GM18520 (cell line): ENCODE measurements at regions not wholly inside any gene's neighbourhood (a gene's known extent, or its start where the extent isn't known, plus 50 kb on each side); places are given as distances from the start of the nearest gene placed in this dataset.

Experiments used
- ATAC-seq: cut with Tn5 transposase; IDR thresholded peaks from one replicate; pipeline ENCODE4 v1.9.1; 2021; ENCODE audit not compliant: unreplicated experiment

DNA sequence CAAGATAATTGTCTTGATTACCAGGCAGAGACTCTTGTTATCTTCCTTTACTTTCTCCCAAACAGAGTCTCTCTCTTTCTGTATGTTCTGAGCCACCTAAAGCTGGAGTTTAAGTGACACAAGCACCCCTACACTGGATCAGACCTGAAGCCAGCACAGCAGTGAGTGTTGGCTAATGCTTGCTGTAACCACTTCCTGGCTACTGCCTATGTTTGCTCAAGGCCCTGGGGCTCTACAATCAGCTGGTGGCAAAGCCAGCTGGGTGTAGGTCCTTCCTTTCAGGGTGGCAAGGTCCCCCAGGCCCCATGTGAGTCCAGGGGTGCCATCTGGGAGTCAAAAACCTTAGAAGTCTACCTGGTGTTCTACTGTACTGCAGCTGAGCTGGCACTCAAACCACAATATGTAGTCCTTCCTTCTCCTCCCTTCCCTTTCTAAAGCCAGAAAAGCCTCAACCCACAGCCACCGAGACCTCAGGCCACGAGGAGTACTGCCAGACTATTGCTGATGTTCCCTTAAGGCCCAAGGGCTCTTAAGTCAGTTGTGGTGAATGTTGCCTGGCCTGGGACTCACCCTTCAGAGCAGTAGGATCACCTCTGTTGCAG is 416.3 kb downstream of the ADRA2A start:
- no peak for ATAC-seq

- ATAC-seq = no peak
These were observed 421.7 kb downstream of the ADRA2A start for GRCh38 chr10:111498560-111498959.

DNA sequence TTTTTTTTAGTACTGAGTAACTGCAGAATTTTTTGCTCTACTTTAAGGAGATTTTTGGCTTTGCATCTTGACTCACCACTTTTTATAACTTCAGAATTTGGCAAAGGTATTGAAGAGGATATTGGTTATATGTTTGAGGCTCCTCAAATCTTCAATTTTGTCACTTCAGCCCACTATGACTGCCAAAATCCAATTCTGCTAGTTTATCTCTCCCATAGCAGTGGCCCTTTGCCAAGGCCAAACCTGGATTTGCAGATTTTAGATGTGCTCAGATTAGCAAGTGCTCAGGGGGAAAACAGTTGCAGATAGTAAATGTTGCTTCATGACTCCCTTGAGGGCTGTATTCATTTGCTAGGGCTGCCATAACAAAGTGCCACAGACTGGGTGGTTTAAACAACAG is 427.5 kb downstream of the ADRA2A start:
- no peak for ATAC-seq

- ATAC-seq = no peak
These were observed 429.6 kb downstream of the ADRA2A start for GRCh38 chr10:111506266-111507034.

GRCh38 chr10:111511751-111512150 is 434.9 kb downstream of the ADRA2A start:
- no peak for ATAC-seq

DNA sequence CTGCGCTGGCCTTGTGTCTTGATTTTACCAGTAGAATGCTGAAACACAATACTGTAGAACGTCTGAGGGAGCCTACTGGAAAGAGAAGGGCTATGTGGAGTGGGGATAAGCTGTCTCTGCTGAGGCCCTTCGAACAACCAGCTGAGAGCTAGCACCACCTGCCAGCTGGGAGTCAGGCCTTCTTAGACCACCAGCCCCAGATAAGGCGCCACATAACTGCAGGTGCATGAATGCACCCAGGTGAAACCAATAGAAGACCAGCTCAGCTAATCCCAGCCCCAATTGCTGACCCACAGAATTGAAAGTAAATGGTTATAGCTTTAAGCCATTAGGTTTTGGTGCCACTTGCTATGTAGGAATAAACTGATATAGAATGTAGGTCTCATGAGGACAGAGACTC is 438.4 kb downstream of the ADRA2A start:
- ATAC-seq = no peak

GRCh38 chr10:111515706-111516105 is 438.9 kb downstream of the ADRA2A start:
- no peak for ATAC-seq

DNA sequence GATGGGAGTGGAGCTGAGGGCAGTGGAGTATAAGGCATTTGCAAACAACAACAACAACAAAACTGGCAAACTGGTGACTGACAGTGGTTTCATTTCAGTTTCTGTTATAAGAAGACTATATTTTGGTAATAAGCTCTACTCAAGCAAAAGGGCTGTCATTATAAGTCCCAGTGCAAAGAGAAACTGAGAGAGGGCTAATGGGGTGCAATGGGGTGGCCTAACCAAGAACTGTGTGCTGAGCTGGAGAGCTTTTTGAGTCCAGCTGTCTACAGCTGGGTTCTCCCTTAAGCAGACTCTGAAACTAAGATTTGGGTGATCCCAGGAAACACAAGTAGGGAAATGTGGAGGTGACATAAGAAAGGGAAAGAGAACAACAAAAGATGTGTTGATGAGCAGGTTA is 439.3 kb downstream of the ADRA2A start:
- ATAC-seq = no peak

- no peak for ATAC-seq
These were observed 445.3 kb downstream of the ADRA2A start for GRCh38 chr10:111522141-111522540.

GRCh38 chr10:111522551-111522950 is 445.7 kb downstream of the ADRA2A start:
- ATAC-seq = no peak

- ATAC-seq = no peak
These were observed 446.2 kb downstream of the ADRA2A start for GRCh38 chr10:111523016-111523415.

GRCh38 chr10:111524134-111524533 is 447.3 kb downstream of the ADRA2A start:
- ATAC-seq = no peak

DNA sequence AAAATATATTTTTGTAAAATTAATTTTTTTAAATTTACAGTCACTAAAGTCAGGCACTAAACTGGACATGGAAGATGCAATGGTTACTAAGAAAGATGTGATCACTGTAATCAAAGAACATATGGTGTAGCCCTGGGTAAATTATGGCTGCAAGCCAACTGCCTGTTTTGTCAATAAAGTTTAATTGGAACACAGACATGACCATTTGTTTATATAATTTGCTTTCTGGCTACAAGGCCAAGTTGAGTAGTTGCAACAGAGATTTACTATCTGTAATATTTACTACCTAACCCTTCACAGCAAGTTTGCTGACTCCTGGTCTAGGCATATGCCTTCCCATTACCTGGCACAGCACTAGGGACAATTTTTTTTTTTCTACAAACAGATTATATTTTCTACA is 448.9 kb downstream of the ADRA2A start:
- ATAC-seq = no peak

GRCh38 chr10:111531690-111532089 is 454.9 kb downstream of the ADRA2A start:
- no peak for ATAC-seq

GRCh38 chr10:111532139-111532538 is 455.3 kb downstream of the ADRA2A start:
- no peak for ATAC-seq

- no peak for ATAC-seq
These were observed 462.4 kb downstream of the ADRA2A start for GRCh38 chr10:111539246-111539645.

GRCh38 chr10:111543854-111544253 is 467.0 kb downstream of the ADRA2A start:
- ATAC-seq = no peak

DNA sequence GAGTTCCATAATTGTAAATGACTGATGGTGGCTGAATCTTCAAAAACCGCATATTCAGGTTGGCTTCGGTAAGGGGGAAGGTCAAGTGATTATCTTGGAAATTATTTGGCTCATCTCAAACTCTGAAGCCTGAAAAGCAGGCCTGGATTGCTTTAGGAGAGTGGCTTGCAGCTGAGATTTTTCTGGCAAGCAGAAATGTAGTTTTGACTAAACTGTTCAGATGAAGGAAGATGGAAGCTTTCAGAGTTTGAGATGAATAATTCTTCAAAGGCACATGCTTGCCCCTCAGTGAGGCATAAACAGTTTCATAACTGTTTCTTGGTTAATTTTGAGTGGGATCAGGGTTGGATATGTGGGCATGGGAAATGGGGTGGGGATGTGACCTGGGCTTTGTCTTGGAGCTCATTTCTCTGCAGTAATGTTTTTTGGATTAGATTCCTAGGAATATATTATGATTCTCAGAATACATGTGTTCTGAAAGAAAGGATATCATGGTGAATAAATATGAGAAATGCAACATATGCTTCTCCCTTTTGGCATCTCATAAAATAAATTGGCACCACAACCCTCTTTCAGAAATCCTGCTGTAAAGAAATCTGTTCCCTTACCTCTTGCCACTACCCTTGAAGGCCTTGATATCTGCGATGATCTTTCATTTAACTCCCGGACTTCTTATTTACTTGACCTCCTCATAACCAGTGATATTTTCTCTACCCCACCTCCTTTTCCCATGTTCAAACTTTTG is 469.2 kb downstream of the ADRA2A start:
- ATAC-seq = no peak

GRCh38 chr10:111548084-111548726 is 471.4 kb downstream of the ADRA2A start:
- no peak for ATAC-seq

GRCh38 chr10:111551001-111551400 is 474.2 kb downstream of the ADRA2A start:
- ATAC-seq = no peak

- no peak for ATAC-seq
These were observed 479.8 kb downstream of the ADRA2A start for GRCh38 chr10:111556666-111557065.

DNA sequence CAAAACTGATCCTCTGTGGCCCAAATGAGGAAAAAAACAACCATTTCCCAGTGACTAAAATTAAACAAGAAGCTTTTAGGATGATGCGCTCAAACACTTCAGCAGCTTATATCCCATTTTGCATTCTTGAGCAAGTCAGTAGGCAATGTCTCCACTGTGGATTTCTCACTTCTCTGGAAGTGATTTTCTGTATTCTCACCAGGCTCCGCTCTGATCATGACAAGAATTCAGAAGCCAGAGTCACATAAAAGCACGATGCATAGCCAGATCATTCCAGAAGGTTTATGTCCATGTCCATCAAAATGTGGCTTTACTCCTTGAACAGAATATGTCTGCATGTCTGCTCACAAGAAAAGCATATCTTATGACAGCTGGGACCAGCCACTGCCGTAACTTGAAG is 481.4 kb downstream of the ADRA2A start:
- no peak for ATAC-seq
